GM12878 (cell line): ENCODE measurements at regions not wholly inside any gene's neighbourhood (a gene's known extent, or its start where the extent isn't known, plus 50 kb on each side); places are given as distances from the start of the nearest gene placed in this dataset.

Experiments
- CBFB ChIP-seq: IDR thresholded peaks from 2 replicates; pipeline ENCODE4 v1.6.1; 2016; ENCODE audit warnings: antibody characterized with exemption, low read depth
- E4F1 ChIP-seq: fragments of 450-650 bp; IDR thresholded peaks from 2 replicates; pipeline ENCODE4 v1.6.1; 2018; ENCODE audit warnings: borderline replicate concordance, mild to moderate bottlenecking; ENCODE audit not compliant: partially characterized antibody
- KAT2A ChIP-seq: conservative IDR thresholded peaks from 2 replicates; pipeline ENCODE4 v1.6.1; 2011; ENCODE audit warnings: low read depth, low read length; ENCODE audit not compliant: control insufficient read depth
- LARP7 ChIP-seq: fragments of 450-650 bp; IDR thresholded peaks from 2 replicates; pipeline ENCODE4 v1.6.1; 2017; ENCODE audit warnings: mild to moderate bottlenecking
- MAX ChIP-seq: IDR thresholded peaks from 2 replicates; pipeline ENCODE4 v1.6.1; 2012; ENCODE audit warnings: low read depth, low read length, improper control_type of control experiment
- MXI1 ChIP-seq: fragments of 150-350 bp; IDR thresholded peaks from 2 replicates; pipeline ENCODE4 v1.6.1; 2011; ENCODE audit warnings: low read depth, mild to moderate bottlenecking, inconsistent platforms, low read length, improper control_type of control experiment
- MYB ChIP-seq: fragments of 150-350 bp; IDR thresholded peaks from 2 replicates; pipeline ENCODE4 v1.6.1; 2014; ENCODE audit warnings: mild to moderate bottlenecking, low read depth, low read length, borderline replicate concordance
- RBBP5 ChIP-seq: fragments of 200-600 bp; sonication (generic); conservative IDR thresholded peaks from 2 replicates; pipeline ENCODE4 v1.6.1; 2016
- SKIL ChIP-seq: fragments of 450-650 bp; IDR thresholded peaks from 2 replicates; pipeline ENCODE4 v1.6.1; 2017; ENCODE audit warnings: mild to moderate bottlenecking, low read depth, inconsistent platforms; ENCODE audit not compliant: poor library complexity, severe bottlenecking
- STAT3 ChIP-seq: IDR thresholded peaks from 2 replicates; pipeline ENCODE4 v1.6.1; 2011; ENCODE audit warnings: low read depth, low read length, improper control_type of control experiment
- SUPT20H ChIP-seq: IDR thresholded peaks from 2 replicates; pipeline ENCODE4 v1.6.1; 2011; ENCODE audit warnings: low read depth, mild to moderate bottlenecking, low read length, moderate library complexity, borderline replicate concordance; ENCODE audit not compliant: control insufficient read depth
- SUZ12 ChIP-seq: fragments of 200-600 bp; sonication (generic); IDR thresholded peaks from one replicate; pipeline ENCODE4 v1.6.1; 2018; ENCODE audit warnings: antibody characterized with exemption, mild to moderate bottlenecking; ENCODE audit not compliant: unreplicated experiment
- TCF7 ChIP-seq: IDR thresholded peaks from 2 replicates; pipeline ENCODE4 v1.6.1; 2014; ENCODE audit warnings: antibody characterized with exemption, borderline replicate concordance
- ZNF24 ChIP-seq: fragments of 450-650 bp; IDR thresholded peaks from 2 replicates; pipeline ENCODE4 v1.6.1; 2017; ENCODE audit warnings: antibody characterized with exemption, mild to moderate bottlenecking
- ZNF622 ChIP-seq: fragments of 450-650 bp; IDR thresholded peaks from 2 replicates; pipeline ENCODE4 v1.6.1; 2017; ENCODE audit warnings: mild to moderate bottlenecking, inconsistent platforms
- ZZZ3 ChIP-seq: IDR thresholded peaks from 2 replicates; pipeline ENCODE4 v1.6.1; 2011; ENCODE audit warnings: low read depth; ENCODE audit not compliant: control insufficient read depth, insufficient read length

- TF ChIP-seq SKIL = no peak
- no peak for TF ChIP-seq ZNF24
- no peak for TF ChIP-seq MYB
- TF ChIP-seq E4F1 = no peak
- TF ChIP-seq LARP7 = no peak
- TF ChIP-seq STAT3 = no peak
- no peak for TF ChIP-seq RBBP5
- TF ChIP-seq MAX = no peak
- TF ChIP-seq KAT2A = no peak
- TF ChIP-seq CBFB = no peak
- TF ChIP-seq ZNF622 = no peak
- TF ChIP-seq SUPT20H = no peak
- TF ChIP-seq TCF7 = no peak
- no peak for TF ChIP-seq ZZZ3
- no peak for TF ChIP-seq MXI1
- no peak for TF ChIP-seq SUZ12
Measured at GRCh38 chr4:35793766-35794165, 450.5 kb downstream of the ARAP2 start (continued).
